ENCODE measurements at regions not wholly inside any gene's neighbourhood (a gene's known extent, or its start where the extent isn't known, plus 50 kb on each side); places are given as distances from the start of the nearest gene placed in this dataset.

DNA sequence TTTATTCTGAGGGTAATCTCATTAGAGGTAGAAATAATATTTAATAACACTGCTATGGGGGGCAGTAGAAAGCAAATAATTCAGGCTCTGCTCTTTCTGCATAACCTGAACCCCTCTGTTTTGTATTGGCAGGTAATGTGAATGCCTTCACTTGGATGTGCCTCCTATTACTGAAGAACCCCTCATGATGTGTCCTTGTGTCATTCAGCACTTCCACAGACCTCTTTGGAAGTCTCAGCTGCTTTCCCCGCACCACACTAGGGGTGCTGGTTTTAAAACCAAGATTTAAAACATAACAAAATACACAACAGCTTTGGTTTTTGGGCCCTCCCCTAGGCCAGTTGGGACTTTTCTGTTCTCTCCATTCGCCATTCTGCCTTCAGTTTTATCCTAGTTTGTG lies 281.7 kb upstream of the MC4R start:
- TF ChIP-seq ZFP30 (CRISPR knock-in tag; IDR thresholded peaks at IDR 0.05): no peak
- TF ChIP-seq RARB (CRISPR knock-in tag; IDR thresholded peaks at IDR 0.05): no peak
- no peak for TF ChIP-seq TSHZ2 (CRISPR knock-in tag; IDR thresholded peaks at IDR 0.05)
- no peak for TF ChIP-seq ISL1 (CRISPR knock-in tag; IDR thresholded peaks at IDR 0.05)
- no peak for TF ChIP-seq BACH2 (CRISPR knock-in tag; IDR thresholded peaks at IDR 0.05; ENCODE audit: borderline replicate concordance)
- TF ChIP-seq TCF4 (CRISPR knock-in tag; IDR thresholded peaks at IDR 0.05; ENCODE audit: borderline replicate concordance): no peak
- TF ChIP-seq ZNF70 (CRISPR knock-in tag; IDR thresholded peaks at IDR 0.05): no peak
- no peak for TF ChIP-seq ESRRG (CRISPR knock-in tag; IDR thresholded peaks at IDR 0.05)
- no peak for TF ChIP-seq SNAI2 (CRISPR knock-in tag; IDR thresholded peaks at IDR 0.05)
- TF ChIP-seq ZFP3 (CRISPR knock-in tag; IDR thresholded peaks at IDR 0.05): no peak
- ATAC-seq: no peak

GRCh38 chr18:60656553-60656952 lies 284.0 kb upstream of the MC4R start:
- TF ChIP-seq SNAI2 (CRISPR knock-in tag; IDR thresholded peaks at IDR 0.05) (no peak), ZFP30 (CRISPR knock-in tag; IDR thresholded peaks at IDR 0.05) (no peak), ZNF70 (CRISPR knock-in tag; IDR thresholded peaks at IDR 0.05) (no peak), TSHZ2 (CRISPR knock-in tag; IDR thresholded peaks at IDR 0.05) (no peak), CSRNP3 (CRISPR knock-in tag; IDR thresholded peaks at IDR 0.05) (no peak), ZNF565 (CRISPR knock-in tag; conservative IDR thresholded peaks at IDR 0.05; ENCODE audit: low read depth) (no peak)
- TF ChIP-seq, protein P1, sequence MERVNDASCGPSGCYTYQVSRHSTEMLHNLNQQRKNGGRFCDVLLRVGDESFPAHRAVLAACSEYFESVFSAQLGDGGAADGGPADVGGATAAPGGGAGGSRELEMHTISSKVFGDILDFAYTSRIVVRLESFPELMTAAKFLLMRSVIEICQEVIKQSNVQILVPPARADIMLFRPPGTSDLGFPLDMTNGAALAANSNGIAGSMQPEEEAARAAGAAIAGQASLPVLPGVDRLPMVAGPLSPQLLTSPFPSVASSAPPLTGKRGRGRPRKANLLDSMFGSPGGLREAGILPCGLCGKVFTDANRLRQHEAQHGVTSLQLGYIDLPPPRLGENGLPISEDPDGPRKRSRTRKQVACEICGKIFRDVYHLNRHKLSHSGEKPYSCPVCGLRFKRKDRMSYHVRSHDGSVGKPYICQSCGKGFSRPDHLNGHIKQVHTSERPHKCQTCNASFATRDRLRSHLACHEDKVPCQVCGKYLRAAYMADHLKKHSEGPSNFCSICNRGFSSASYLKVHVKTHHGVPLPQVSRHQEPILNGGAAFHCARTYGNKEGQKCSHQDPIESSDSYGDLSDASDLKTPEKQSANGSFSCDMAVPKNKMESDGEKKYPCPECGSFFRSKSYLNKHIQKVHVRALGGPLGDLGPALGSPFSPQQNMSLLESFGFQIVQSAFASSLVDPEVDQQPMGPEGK (CRISPR knock-in tag; IDR thresholded peaks at IDR 0.05; ENCODE audit: borderline replicate concordance): no peak
- TF ChIP-seq, protein P2, sequence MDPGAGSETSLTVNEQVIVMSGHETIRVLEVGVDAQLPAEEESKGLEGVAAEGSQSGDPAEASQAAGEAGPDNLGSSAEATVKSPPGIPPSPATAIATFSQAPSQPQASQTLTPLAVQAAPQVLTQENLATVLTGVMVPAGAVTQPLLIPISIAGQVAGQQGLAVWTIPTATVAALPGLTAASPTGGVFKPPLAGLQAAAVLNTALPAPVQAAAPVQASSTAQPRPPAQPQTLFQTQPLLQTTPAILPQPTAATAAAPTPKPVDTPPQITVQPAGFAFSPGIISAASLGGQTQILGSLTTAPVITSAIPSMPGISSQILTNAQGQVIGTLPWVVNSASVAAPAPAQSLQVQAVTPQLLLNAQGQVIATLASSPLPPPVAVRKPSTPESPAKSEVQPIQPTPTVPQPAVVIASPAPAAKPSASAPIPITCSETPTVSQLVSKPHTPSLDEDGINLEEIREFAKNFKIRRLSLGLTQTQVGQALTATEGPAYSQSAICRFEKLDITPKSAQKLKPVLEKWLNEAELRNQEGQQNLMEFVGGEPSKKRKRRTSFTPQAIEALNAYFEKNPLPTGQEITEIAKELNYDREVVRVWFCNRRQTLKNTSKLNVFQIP (CRISPR knock-in tag; IDR thresholded peaks at IDR 0.05; ENCODE audit: borderline replicate concordance, low read depth): no peak
- TF ChIP-seq, protein P3, sequence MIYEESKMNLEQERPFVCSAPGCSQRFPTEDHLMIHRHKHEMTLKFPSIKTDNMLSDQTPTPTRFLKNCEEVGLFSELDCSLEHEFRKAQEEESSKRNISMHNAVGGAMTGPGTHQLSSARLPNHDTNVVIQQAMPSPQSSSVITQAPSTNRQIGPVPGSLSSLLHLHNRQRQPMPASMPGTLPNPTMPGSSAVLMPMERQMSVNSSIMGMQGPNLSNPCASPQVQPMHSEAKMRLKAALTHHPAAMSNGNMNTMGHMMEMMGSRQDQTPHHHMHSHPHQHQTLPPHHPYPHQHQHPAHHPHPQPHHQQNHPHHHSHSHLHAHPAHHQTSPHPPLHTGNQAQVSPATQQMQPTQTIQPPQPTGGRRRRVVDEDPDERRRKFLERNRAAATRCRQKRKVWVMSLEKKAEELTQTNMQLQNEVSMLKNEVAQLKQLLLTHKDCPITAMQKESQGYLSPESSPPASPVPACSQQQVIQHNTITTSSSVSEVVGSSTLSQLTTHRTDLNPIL (CRISPR knock-in tag; IDR thresholded peaks at IDR 0.05; ENCODE audit: low read depth): no peak

DNA sequence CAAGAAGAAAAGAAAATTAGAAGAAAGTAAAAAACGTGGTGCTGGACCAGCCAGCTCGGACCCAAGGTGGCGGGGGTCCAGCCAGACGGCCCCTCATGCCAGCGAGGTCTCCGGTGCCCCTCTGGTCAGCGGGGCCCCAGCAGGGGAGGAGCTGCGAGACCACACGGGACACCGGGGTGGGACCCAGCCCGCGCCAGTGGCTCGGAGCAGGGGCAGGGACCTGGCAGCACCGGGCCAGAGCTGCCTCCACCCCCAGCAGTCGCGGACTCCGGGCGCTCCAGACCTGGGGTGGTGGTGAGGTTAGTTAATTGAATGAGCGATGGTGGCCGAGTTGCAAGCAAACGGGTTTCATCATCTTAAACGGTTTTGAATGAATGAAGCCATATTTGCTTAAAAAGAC lies 289.9 kb upstream of the MC4R start:
- no peak for ATAC-seq
- no peak for TF ChIP-seq CSDC2 (CRISPR knock-in tag; IDR thresholded peaks at IDR 0.05)
- TF ChIP-seq TOX (CRISPR knock-in tag; IDR thresholded peaks at IDR 0.05; ENCODE audit: borderline replicate concordance): no peak
- no peak for TF ChIP-seq ZFP30 (CRISPR knock-in tag; IDR thresholded peaks at IDR 0.05)
- TF ChIP-seq, protein P2 (CRISPR knock-in tag; IDR thresholded peaks at IDR 0.05; ENCODE audit: borderline replicate concordance, low read depth): no peak
- TF ChIP-seq ZNF70 (CRISPR knock-in tag; IDR thresholded peaks at IDR 0.05): no peak
- TF ChIP-seq OSR1 (CRISPR knock-in tag; IDR thresholded peaks at IDR 0.05): no peak
- no peak for TF ChIP-seq CSRNP3 (CRISPR knock-in tag; IDR thresholded peaks at IDR 0.05)
- TF ChIP-seq, protein P3 (CRISPR knock-in tag; IDR thresholded peaks at IDR 0.05; ENCODE audit: low read depth): no peak
- no peak for TF ChIP-seq ISL1 (CRISPR knock-in tag; IDR thresholded peaks at IDR 0.05)
- TF ChIP-seq ZNF8 (CRISPR knock-in tag; IDR thresholded peaks at IDR 0.05): no peak

More at GRCh38 chr18:60656553-60656952, 284.0 kb upstream of the MC4R start:
- ATAC-seq: no peak

All from SK-N-SH treated with all-trans-retinoic acid at 6 μM for 48 hours (cell line).